ENCODE measurements at regions not wholly inside any gene's neighbourhood (a gene's known extent, or its start where the extent isn't known, plus 50 kb on each side); places are given as distances from the start of the nearest gene placed in this dataset.

DNA sequence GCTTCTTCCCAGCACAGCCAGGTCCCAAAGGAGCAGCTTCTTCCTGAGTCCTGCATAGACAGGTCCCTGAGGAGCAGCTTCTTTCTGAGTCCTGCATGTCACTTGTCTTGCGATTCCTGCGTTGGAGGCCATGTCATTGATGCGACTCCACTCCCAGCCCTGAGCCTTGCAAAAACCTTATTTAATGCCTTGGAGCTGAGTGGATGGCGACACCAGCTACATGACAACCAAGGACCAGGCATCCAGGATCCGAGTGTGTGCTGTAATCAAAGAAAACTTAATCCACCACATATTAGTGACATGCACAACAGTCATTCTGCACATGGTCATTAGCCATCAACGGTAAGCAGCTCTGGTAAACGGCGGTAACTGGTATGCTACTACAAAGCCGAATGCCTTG is 315.8 kb downstream of the TEX29 start:
- TF ChIP-seq, protein P1, sequence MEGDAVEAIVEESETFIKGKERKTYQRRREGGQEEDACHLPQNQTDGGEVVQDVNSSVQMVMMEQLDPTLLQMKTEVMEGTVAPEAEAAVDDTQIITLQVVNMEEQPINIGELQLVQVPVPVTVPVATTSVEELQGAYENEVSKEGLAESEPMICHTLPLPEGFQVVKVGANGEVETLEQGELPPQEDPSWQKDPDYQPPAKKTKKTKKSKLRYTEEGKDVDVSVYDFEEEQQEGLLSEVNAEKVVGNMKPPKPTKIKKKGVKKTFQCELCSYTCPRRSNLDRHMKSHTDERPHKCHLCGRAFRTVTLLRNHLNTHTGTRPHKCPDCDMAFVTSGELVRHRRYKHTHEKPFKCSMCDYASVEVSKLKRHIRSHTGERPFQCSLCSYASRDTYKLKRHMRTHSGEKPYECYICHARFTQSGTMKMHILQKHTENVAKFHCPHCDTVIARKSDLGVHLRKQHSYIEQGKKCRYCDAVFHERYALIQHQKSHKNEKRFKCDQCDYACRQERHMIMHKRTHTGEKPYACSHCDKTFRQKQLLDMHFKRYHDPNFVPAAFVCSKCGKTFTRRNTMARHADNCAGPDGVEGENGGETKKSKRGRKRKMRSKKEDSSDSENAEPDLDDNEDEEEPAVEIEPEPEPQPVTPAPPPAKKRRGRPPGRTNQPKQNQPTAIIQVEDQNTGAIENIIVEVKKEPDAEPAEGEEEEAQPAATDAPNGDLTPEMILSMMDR (IDR thresholded peaks at IDR 0.05), result no peak
- no peak for TF ChIP-seq POLR2A (IDR thresholded peaks at IDR 0.05)

Data from body of pancreas (tissue), 4 donors.